Heart right ventricle (tissue), 16 donors: ENCODE measurements at regions not wholly inside any gene's neighbourhood (a gene's known extent, or its start where the extent isn't known, plus 50 kb on each side); places are given as distances from the start of the nearest gene placed in this dataset.
"Not testable (repeated sequence)": the region's sequence is repeated elsewhere in the genome, so short reads cannot be mapped to it uniquely, and the experiment has no call there.

Source experiments
- ATAC-seq, 8 donors: fragments of 200-7000 bp; cut with Tn5 transposase; one replicate each; pipeline ENCODE4 v1.9.1; 2020; ENCODE audit warnings: mild to moderate bottlenecking in 8 of 8, moderate library complexity in 8 of 8, moderate number of reproducible peaks in 1 of 8
- DNase-seq, 2 donors: peaks; one replicate each; pipeline ENCODE4 v3.0.0-alpha.2; 2020
- H3K27ac ChIP-seq, 10 donors: fragments of 200-600 bp; sonication (generic) in 2 of 10; one replicate each; pipeline versions ENCODE4 v1.5.0 to v1.8.0; 2020 to 2022; ENCODE audit warnings: mild to moderate bottlenecking in 3 of 10
- H3K27me3 ChIP-seq, 7 donors: fragments of 200-600 bp; one replicate each; pipeline ENCODE4 v1.8.0; 2021 to 2022; ENCODE audit warnings: mild to moderate bottlenecking in 2 of 7
- H3K36me3 ChIP-seq, 9 donors: fragments of 200-600 bp; sonication (generic) in 1 of 9; one replicate each; pipeline versions ENCODE4 v1.5.0 to v1.8.0; 2020 to 2022; ENCODE audit warnings: mild to moderate bottlenecking in 2 of 9
- H3K4me1 ChIP-seq, 9 donors: fragments of 200-600 bp; sonication (generic) in 1 of 9; one replicate each; pipeline versions ENCODE4 v1.5.0 to v1.8.0; 2020 to 2022; ENCODE audit warnings: mild to moderate bottlenecking in 4 of 9
- H3K4me3 ChIP-seq, 10 donors: fragments of 200-600 bp; sonication (generic) in 2 of 10; one replicate each; pipeline versions ENCODE4 v1.5.0 to v1.8.0; 2020 to 2022; ENCODE audit warnings: mild to moderate bottlenecking in 7 of 10, moderate library complexity in 2 of 10
- H3K9me3 ChIP-seq, 11 donors: fragments of 200-600 bp in 10 of 11; sonication (generic) in 2 of 11; one replicate each; pipeline versions ENCODE4 v1.5.0 to v1.8.0; 2013 to 2022; ENCODE audit warnings: mild to moderate bottlenecking in 2 of 11, control low read depth in 1 of 11, moderate library complexity in 1 of 11
- CTCF ChIP-seq, 9 donors: fragments of 200-600 bp; sonication (generic) in 2 of 9; IDR thresholded peaks; one replicate each; pipeline versions ENCODE4 v1.5.0 to v1.8.0; 2021 to 2022; ENCODE audit warnings: antibody characterized with exemption in 9 of 9, mild to moderate bottlenecking in 5 of 9, moderate library complexity in 1 of 9
- WGBS, 2 donors: extraction: QIAGEN DNeasy Blood & Tissue Kit; methylation state at CpG; one replicate each; pipeline ENCODE4 v1.1.7; 2013; ENCODE audit warnings: inconsistent platforms in 1 of 2; 5-methylcytosine and 5-hydroxymethylcytosine counted together
- intact Hi-C, 10 donors: fragments of 100-400 bp; cut with DNase I; formaldehyde crosslinking; loops; one replicate each; pipeline versions ENCODE4 v1.11.1 to v1.14.2; 2022
- donor health status: Arrhythmogenic right ventricular cardiomyopathy.
- donor health status: ischemic (EF 13 %, LVEDD 7.1; RV severe dilation, severe dysfunction).
- donor health status: healthy with polysubstance abuse.
- donor health status: DM: no; HTN: yes; CAD: no.
- donor health status: DM: no; HTN: no; CAD: no.
- donor health status: ischemic (EF 25% LVEDD 6.9; RV normal size, moderate dysfunction).
- donor health status: ischemic (EF 25% LVEDD 5.7; RV mildly dilated, moderate dysfunction).
- donor health status: healthy.
- donor health status: DM: yes; HTN: yes; CAD: no.
- donor health status: Ischemic cardiomyopathy.
- donor health status: ischemic (EF 35%, LVEDD 5.7; RV mildly dilated, moderate dysfunction).
- donor health status: nonischemic (EF 11% LVEDD 7.7; RV severe dilation, severe dysfunction).
- donor health status: DM: yes; HTN: yes; CAD: no.
- donor health status: PGD.
- donor health status: ischemic (EF 29% LVEDD 5.4; RV normal size, mild dysfunction).
- donor health status: nonischemic (EF 23%, LVEDD 6.1; RV moderate dilation, normal function).

- no peak for DNase-seq
These were observed 57.8 kb upstream of the TNKS2 start for GRCh38 chr10:91740353-91740924.

GRCh38 chr10:91732265-91732664 is 66.0 kb upstream of the TNKS2 start:
- DNase-seq, H3K27ac ChIP-seq, intact Hi-C loops, H3K4me3 ChIP-seq, ATAC-seq, H3K27me3 ChIP-seq, H3K36me3 ChIP-seq, H3K9me3 ChIP-seq, H3K4me1 ChIP-seq: not testable (repeated sequence)
- WGBS, 2 donors = 71 to 90% methylated on average over 3 of the region's 3 CpGs

More at GRCh38 chr10:91740353-91740924, 57.8 kb upstream of the TNKS2 start:
- no peak for ATAC-seq
- Histone ChIP-seq H3K9me3 (peaks cover 0 to 6% (median 0%) of the 10 kb centered on the region in 11 donors), H3K4me1 (no peaks in the 10 kb centered on the region), H3K27me3 (peaks cover 0 to 58% (median 20%) of the 10 kb centered on the region in 7 donors), H3K4me3 (no peak overlapping the region), H3K27ac (no peak overlapping the region), H3K36me3 (no peaks in the 10 kb centered on the region)
- intact Hi-C loops = loop anchor here in 1 of 10 donors (10.0 kb wide), 1 partner anchor 246 kb away; no protein-coding TSS in a partner anchor
- TF ChIP-seq CTCF (IDR thresholded peaks at IDR 0.05) = no peak
- WGBS, 2 donors = 93 to 94% methylated on average over 6 of the region's 6 CpGs

GRCh38 chr10:91729339-91729738 is 68.9 kb upstream of the TNKS2 start:
- H3K36me3 ChIP-seq, H3K27ac ChIP-seq, H3K4me1 ChIP-seq, DNase-seq, H3K27me3 ChIP-seq, H3K9me3 ChIP-seq, intact Hi-C loops, H3K4me3 ChIP-seq, ATAC-seq: not testable (repeated sequence)

- H3K4me1 ChIP-seq = no peaks in the 10 kb centered on the region
- WGBS, 2 donors = 84 to 88% methylated on average over 2 of the region's 2 CpGs
- ATAC-seq (no peak), DNase-seq (no peak)
- no peaks in the 10 kb centered on the region for H3K36me3 ChIP-seq
- no peaks in the 10 kb centered on the region for H3K9me3 ChIP-seq
- H3K27me3 ChIP-seq = peaks cover 0 to 27% (median 3%) of the 10 kb centered on the region in 7 donors
- no peak for TF ChIP-seq CTCF (IDR thresholded peaks at IDR 0.05)
- H3K4me3 ChIP-seq = no peak overlapping the region
- intact Hi-C loops = no loop called here
- H3K27ac ChIP-seq = no peak overlapping the region
These were observed 71.9 kb upstream of the TNKS2 start for GRCh38 chr10:91726355-91726754.

- no peak overlapping the region for H3K4me3 ChIP-seq
- no peak for TF ChIP-seq CTCF (IDR thresholded peaks at IDR 0.05)
- DNase-seq = no peak
- intact Hi-C loops = no loop called here
- H3K27ac ChIP-seq = no peak overlapping the region
- H3K4me1 ChIP-seq = no peaks in the 10 kb centered on the region
- H3K36me3 ChIP-seq = no peaks in the 10 kb centered on the region
- H3K27me3 ChIP-seq = peaks cover 0 to 34% (median 4%) of the 10 kb centered on the region in 7 donors
- H3K9me3 ChIP-seq = no peaks in the 10 kb centered on the region
- ATAC-seq = no peak
- WGBS, 2 donors = 91 to 95% methylated on average over 3 of the region's 3 CpGs
These were observed 73.3 kb upstream of the TNKS2 start for GRCh38 chr10:91724933-91725332.
